GM12801 (cell line): ENCODE measurements at regions not wholly inside any gene's neighbourhood (a gene's known extent, or its start where the extent isn't known, plus 50 kb on each side); places are given as distances from the start of the nearest gene placed in this dataset.

Source experiments
- TF ChIP-seq, protein P1 (sequence below): IDR thresholded peaks from one replicate; pipeline ENCODE4 v1.5.1; 2011; ENCODE audit warnings: control low read depth; ENCODE audit not compliant: insufficient read length; ENCODE audit errors: extremely low read depth

DNA sequence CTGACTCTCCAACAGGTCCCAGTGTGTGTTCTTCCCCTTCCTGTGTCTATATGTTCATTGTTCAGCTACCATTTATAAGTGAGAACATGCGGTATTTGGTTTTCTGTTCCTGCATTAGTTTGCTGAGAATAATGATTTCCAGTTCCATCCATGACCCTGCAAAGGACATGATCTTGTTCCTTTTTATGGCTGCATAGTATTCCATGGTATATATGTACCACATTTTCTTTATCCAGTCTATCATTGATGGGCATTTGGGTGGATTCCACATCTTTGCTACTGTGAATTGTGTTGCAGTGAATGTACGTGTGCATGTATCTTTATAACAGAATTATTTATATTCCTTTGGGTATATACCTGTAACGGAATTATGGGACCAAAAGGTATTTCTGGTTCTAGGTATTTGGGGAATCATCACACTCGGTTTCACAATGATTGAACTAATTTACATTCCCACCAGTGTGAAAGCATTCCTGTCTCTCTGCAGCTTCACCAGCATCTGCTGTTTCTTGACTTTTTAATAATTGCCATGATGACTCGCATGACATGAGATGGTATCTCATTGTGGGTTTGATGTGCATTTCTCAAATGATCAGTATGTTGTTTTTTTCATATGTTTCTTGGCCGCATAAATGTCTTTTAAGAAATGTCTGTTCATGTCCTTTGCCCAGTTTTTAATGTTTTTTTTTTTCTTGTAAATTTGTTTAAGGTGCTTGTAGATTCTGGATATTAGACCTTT lies 60.2 kb downstream of the LSMEM1 start:
- TF ChIP-seq, protein P1, sequence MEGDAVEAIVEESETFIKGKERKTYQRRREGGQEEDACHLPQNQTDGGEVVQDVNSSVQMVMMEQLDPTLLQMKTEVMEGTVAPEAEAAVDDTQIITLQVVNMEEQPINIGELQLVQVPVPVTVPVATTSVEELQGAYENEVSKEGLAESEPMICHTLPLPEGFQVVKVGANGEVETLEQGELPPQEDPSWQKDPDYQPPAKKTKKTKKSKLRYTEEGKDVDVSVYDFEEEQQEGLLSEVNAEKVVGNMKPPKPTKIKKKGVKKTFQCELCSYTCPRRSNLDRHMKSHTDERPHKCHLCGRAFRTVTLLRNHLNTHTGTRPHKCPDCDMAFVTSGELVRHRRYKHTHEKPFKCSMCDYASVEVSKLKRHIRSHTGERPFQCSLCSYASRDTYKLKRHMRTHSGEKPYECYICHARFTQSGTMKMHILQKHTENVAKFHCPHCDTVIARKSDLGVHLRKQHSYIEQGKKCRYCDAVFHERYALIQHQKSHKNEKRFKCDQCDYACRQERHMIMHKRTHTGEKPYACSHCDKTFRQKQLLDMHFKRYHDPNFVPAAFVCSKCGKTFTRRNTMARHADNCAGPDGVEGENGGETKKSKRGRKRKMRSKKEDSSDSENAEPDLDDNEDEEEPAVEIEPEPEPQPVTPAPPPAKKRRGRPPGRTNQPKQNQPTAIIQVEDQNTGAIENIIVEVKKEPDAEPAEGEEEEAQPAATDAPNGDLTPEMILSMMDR = no peak

DNA sequence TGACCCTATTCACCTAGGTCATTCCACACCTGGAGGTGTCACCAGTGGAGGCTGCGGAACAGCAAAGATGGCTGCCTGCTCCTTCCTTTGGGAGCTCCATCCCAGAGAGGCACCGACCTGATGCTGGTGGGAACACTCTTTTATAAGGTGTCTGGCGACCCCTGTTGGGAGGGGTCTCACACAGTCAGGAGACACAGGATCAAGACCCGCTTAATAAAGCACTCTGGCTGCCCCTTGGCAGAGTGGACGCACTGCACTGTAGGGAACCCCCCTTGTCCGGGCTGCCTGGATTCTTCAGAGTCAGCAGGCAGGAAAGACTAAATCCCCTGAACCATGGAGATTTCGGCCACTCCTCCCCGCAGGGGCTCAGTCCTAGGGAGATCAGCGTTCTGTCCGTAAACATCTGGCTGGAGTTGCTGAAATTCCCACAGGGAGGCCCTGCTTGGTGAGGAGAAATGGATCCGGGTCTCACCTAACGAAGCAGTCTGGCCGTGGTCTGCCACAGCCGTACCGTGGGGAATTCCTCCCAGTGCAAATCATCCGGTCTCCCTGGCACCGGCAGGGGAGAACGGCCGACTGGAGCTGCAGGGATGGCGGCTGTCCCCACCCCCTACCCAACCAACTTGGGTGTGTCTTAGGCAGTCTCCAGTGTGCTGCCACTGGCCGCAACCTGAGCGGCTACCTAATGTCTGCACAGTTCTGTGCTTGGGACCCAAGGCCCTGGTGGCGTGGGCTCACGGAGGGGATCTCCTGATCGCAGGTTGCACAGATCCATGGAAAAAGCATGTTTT lies 66.1 kb downstream of the LSMEM1 start:
- TF ChIP-seq, protein P1 = no peak

DNA sequence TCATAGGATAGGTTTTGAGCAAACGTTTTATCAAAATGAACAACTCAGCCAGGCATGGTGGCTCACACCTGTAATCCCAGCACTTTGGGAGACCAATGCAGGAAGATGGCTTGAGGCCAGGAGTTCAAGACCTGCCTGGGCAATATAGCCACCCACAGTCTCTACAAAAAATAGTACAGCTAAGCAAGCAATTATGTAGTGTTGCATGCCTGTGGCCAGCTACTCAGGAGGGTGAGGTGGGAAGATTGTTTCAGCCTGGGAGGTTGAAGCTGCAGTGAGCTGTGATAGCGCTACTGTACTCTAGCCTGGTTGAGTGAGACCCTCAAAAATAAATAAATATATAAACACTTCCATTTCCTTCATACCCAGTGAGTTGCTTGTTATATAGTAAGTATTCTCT lies 67.1 kb downstream of the LSMEM1 start:
- TF ChIP-seq, protein P1 = no peak

DNA sequence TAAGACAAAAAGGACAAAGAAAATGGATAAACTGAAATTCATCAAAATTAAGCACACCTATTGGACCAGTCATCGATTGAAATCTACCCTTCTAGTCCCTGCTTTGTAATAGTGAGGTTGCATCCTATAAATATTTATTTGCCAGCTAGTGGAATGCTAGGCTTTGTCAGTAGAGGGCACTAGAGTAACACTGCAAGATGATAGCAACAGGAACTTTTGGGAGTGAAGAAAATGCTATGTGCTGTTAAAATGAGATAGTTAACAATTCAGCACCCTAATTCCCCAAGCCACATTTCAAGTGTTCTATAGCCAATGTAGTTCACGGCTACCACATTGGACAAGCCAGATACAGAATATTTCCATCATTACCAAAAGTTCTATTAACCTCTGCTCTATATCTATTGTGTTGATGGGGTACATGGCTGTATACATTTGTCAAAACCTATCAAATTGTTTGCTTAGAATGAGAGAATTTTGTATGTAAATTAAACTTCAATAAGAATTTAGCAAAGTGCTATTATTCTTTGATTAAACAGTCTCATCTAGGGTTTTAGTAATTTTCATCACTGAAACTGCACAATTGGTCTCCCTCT lies 69.8 kb downstream of the LSMEM1 start:
- TF ChIP-seq, protein P1 = peak; percentile 82

DNA sequence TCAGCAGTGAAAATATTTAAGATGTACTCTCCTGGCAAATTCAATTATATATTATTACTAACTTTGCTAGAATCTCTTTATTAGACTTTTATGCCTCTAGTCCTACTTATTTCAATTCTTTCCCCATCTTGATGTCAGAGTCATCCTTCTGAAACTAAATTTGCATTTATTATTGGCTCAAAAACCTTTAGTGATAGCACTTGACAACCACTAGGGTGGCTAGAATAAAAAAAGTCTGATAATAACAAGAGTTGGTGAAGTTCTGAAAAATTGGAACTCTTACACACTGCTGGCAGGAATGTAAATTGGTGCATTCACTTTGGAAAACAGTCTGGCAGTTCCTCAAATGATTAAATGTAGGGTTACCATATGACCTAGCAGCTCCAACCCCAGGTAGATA lies 73.8 kb downstream of the LSMEM1 start:
- TF ChIP-seq, protein P1 = no peak

DNA sequence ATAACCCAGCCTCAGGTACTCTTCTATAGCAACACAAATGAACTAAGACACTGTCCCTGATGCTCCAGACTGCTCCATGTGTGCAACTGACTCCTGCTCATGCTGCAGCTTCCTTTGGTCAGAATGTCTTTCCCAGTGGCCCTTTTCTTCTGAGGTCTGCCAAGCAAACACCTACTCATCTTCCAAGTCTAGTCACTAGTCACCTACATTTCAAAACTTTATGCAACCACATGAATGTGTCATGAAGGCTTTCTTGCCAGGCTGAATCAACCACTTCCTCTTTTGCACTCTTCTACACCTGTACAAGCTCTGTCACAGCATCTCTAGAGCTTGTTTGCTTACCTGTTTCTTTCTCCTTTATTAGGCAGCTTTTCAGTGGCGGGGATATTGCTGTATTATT lies 75.8 kb downstream of the LSMEM1 start:
- TF ChIP-seq, protein P1 = no peak
